Loucy (cell line): ENCODE measurements at regions not wholly inside any gene's neighbourhood (a gene's known extent, or its start where the extent isn't known, plus 50 kb on each side); places are given as distances from the start of the nearest gene placed in this dataset.

ENCODE experiments used
- H2AFZ ChIP-seq: fragments of 200-600 bp; sonication (generic); 2 replicates; pipeline ENCODE4 v1.6.0; 2016; ENCODE audit warnings: antibody characterized with exemption, mild to moderate bottlenecking, low read length, moderate library complexity
- H3F3A ChIP-seq: fragments of 200-600 bp; 2 replicates; pipeline ENCODE4 v1.6.0; 2016; ENCODE audit warnings: antibody characterized with exemption, low read depth, mild to moderate bottlenecking
- H3K27me3 ChIP-seq: fragments of 200-600 bp; sonication (generic); 2 replicates; pipeline ENCODE4 v1.6.1; 2014; ENCODE audit warnings: low read length, mild to moderate bottlenecking; ENCODE audit not compliant: insufficient read depth, poor library complexity, severe bottlenecking
- H3K36me3 ChIP-seq: fragments of 200-600 bp; sonication (generic); 2 replicates; pipeline ENCODE4 v1.6.1; 2016; ENCODE audit warnings: low read length; ENCODE audit not compliant: insufficient read depth
- H3K4me1 ChIP-seq: fragments of 200-600 bp; sonication (generic); 2 replicates; pipeline ENCODE4 v1.5.1; 2014; ENCODE audit warnings: low read length, mild to moderate bottlenecking; ENCODE audit not compliant: insufficient read depth, poor library complexity, severe bottlenecking
- H3K4me2 ChIP-seq: fragments of 200-600 bp; sonication (generic); 2 replicates; pipeline ENCODE4 v1.6.0; 2014; ENCODE audit warnings: antibody characterized with exemption, low read length, low read depth, mild to moderate bottlenecking; ENCODE audit not compliant: poor library complexity, severe bottlenecking
- H3K4me3 ChIP-seq: fragments of 200-600 bp; sonication (generic); 2 replicates; pipeline ENCODE4 v1.5.1; 2014; ENCODE audit warnings: low read length, mild to moderate bottlenecking, mixed read lengths; ENCODE audit not compliant: poor library complexity, severe bottlenecking
- H3K79me2 ChIP-seq: fragments of 200-600 bp; sonication (generic); 2 replicates; pipeline ENCODE4 v1.6.1; 2014; ENCODE audit warnings: low read length; ENCODE audit not compliant: insufficient read depth
- H3K9ac ChIP-seq: fragments of 200-600 bp; sonication (generic); 2 replicates; pipeline ENCODE4 v1.6.0; 2014; ENCODE audit warnings: mild to moderate bottlenecking, low read depth, low read length, moderate library complexity; ENCODE audit not compliant: poor library complexity, severe bottlenecking
- H3K9me2 ChIP-seq: fragments of 200-600 bp; sonication (generic); replicated peaks from 2 replicates; pipeline ENCODE4 v1.6.1; 2016; ENCODE audit warnings: low read depth, low read length, mixed read lengths
- H3K9me3 ChIP-seq: fragments of 200-600 bp; sonication (generic); 2 replicates; pipeline ENCODE4 v1.6.1; 2014; ENCODE audit warnings: mild to moderate bottlenecking, antibody characterized with exemption, low read length, low read depth; ENCODE audit not compliant: insufficient read depth
- H4K20me1 ChIP-seq: fragments of 200-600 bp; sonication (generic); 2 replicates; pipeline ENCODE4 v1.6.0; 2014; ENCODE audit warnings: antibody characterized with exemption, low read length, mild to moderate bottlenecking; ENCODE audit not compliant: insufficient read depth, poor library complexity, severe bottlenecking
- CTCF ChIP-seq: fragments of 200-600 bp; sonication (generic); conservative IDR thresholded peaks from 2 replicates; pipeline ENCODE4 v1.5.1; 2014; ENCODE audit warnings: mild to moderate bottlenecking, antibody characterized with exemption, low read length
- EZH2phosphoT487 ChIP-seq: fragments of 200-600 bp; IDR thresholded peaks from 2 replicates; pipeline ENCODE4 v1.6.1; 2018; ENCODE audit warnings: antibody characterized with exemption, mild to moderate bottlenecking, moderate library complexity, borderline replicate concordance

- no peaks in the 10 kb centered on the region for H4K20me1 ChIP-seq
- H3K36me3 ChIP-seq, result no peaks in the 10 kb centered on the region
- TF ChIP-seq CTCF, result no peak
- no peak for TF ChIP-seq EZH2phosphoT487
- H3K4me2 ChIP-seq, result no peak overlapping the region
- H3K9me3 ChIP-seq, result no peaks in the 10 kb centered on the region
- no peaks in the 10 kb centered on the region for H3K9me2 ChIP-seq
- H3K27me3 ChIP-seq, result no peaks in the 10 kb centered on the region
- H3K9ac ChIP-seq, result no peak overlapping the region
- no peaks in the 10 kb centered on the region for H3K4me1 ChIP-seq
- no peak overlapping the region for H3K4me3 ChIP-seq
- no peaks in the 10 kb centered on the region for H3K79me2 ChIP-seq
- no peaks in the 10 kb centered on the region for H3F3A ChIP-seq
- no peak overlapping the region for H2AFZ ChIP-seq
Observed at GRCh38 chr6:94487371-94487770, 1068.0 kb upstream of the EPHA7 start.

- no peaks in the 10 kb centered on the region for H3K36me3 ChIP-seq
Observed at GRCh38 chr6:94478133-94479005, 1059.0 kb upstream of the EPHA7 start.

DNA sequence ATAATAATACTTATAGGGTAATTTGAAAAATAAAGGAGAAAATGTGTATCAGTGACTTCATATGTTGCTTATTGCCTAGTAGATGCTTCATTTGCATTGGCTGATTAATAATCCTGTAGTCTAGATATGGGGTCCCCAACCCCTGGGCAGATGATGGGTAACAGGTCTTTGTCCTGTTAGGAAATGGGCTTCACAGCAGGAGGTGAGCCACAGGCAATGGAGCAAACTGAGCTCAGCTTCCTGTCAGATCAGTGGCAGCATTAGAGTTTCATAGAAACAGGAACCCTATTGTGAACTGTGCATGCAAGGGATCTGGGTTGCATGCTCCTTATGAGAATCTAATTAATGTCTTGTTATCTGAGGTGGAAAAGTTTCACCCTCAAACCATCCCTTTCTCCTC is 1049.5 kb upstream of the EPHA7 start:
- Histone ChIP-seq H3K9me3 (no peaks in the 10 kb centered on the region), H3K27me3 (no peaks in the 10 kb centered on the region)

More at GRCh38 chr6:94478133-94479005, 1059.0 kb upstream of the EPHA7 start:
- Histone ChIP-seq H3K4me1 (no peaks in the 10 kb centered on the region), H3K4me2 (no peak overlapping the region), H3K79me2 (no peaks in the 10 kb centered on the region), H3K9me2 (no peaks in the 10 kb centered on the region), H3K9me3 (no peaks in the 10 kb centered on the region), H4K20me1 (no peaks in the 10 kb centered on the region), H3F3A (no peaks in the 10 kb centered on the region), H3K27me3 (no peaks in the 10 kb centered on the region), H3K4me3 (no peak overlapping the region), H2AFZ (no peak overlapping the region), H3K9ac (no peak overlapping the region)
- no peak for TF ChIP-seq EZH2phosphoT487

More for the DNA sequence above, 1049.5 kb upstream of the EPHA7 start:
- Histone ChIP-seq H3K9me2 (no peaks in the 10 kb centered on the region; the same call in 1 of the 2 replicates), H2AFZ (no peak overlapping the region), H3F3A (no peaks in the 10 kb centered on the region), H3K4me1 (no peaks in the 10 kb centered on the region), H3K79me2 (no peaks in the 10 kb centered on the region), H3K4me2 (no peak overlapping the region), H3K9ac (no peak overlapping the region), H3K36me3 (no peaks in the 10 kb centered on the region), H3K4me3 (no peak overlapping the region), H4K20me1 (no peaks in the 10 kb centered on the region)
- TF ChIP-seq EZH2phosphoT487 (no peak), CTCF (no peak)
